DND-41 (cell line): ENCODE measurements at regions not wholly inside any gene's neighbourhood (a gene's known extent, or its start where the extent isn't known, plus 50 kb on each side); places are given as distances from the start of the nearest gene placed in this dataset.

ENCODE experiments used
- EZH2 ChIP-seq: IDR thresholded peaks from 3 replicates; pipeline ENCODE4 v1.6.1; 2012; ENCODE audit warnings: borderline replicate concordance, low read depth, mild to moderate bottlenecking, moderate library complexity, low read length, inconsistent platforms; ENCODE audit not compliant: severe bottlenecking
- TF ChIP-seq, protein P1 (sequence below): IDR thresholded peaks from 2 replicates; pipeline ENCODE4 v1.5.1; 2012; ENCODE audit warnings: borderline replicate concordance, low read length, moderate library complexity, mild to moderate bottlenecking; ENCODE audit not compliant: poor library complexity, severe bottlenecking; ENCODE audit errors: extremely low read depth

DNA sequence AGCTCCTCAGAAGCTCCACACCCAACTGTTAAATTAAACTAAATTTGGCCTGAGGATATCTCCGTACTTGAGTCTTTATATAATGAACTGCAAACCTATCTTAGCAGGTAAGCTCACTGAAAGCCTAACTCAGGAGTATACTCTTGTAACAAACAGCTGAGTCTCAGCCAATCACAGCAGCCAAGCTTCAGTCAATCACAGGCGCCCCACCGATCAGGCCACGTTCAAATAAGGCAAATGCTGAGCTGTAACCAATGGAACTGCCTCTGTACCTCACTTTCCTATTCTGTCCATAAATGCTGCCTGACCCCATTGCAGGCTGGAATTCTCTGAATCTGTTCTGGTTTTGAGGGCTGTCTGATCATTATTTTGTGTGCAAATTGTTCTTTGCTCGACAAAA is 93.0 kb upstream of the CES5A start:
- TF ChIP-seq, protein P1, sequence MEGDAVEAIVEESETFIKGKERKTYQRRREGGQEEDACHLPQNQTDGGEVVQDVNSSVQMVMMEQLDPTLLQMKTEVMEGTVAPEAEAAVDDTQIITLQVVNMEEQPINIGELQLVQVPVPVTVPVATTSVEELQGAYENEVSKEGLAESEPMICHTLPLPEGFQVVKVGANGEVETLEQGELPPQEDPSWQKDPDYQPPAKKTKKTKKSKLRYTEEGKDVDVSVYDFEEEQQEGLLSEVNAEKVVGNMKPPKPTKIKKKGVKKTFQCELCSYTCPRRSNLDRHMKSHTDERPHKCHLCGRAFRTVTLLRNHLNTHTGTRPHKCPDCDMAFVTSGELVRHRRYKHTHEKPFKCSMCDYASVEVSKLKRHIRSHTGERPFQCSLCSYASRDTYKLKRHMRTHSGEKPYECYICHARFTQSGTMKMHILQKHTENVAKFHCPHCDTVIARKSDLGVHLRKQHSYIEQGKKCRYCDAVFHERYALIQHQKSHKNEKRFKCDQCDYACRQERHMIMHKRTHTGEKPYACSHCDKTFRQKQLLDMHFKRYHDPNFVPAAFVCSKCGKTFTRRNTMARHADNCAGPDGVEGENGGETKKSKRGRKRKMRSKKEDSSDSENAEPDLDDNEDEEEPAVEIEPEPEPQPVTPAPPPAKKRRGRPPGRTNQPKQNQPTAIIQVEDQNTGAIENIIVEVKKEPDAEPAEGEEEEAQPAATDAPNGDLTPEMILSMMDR, result no peak
- no peak for TF ChIP-seq EZH2
